Activated naive CD4-positive, alpha-beta T cell treated with anti-CD3 and anti-CD28 coated beads for 36 hours (primary cell): ENCODE measurements at regions not wholly inside any gene's neighbourhood (a gene's known extent, or its start where the extent isn't known, plus 50 kb on each side); places are given as distances from the start of the nearest gene placed in this dataset.
A peak's percentile ranks its signal among the peaks of the same experiment; 100 is the strongest.
"Not testable (repeated sequence)": the region's sequence is repeated elsewhere in the genome, so short reads cannot be mapped to it uniquely, and the experiment has no call there.

ENCODE experiments used
- CTCF ChIA-PET: fragments of 350-600 bp; sonication (Branson Sonifier 250); formaldehyde crosslinking; loops from one replicate; lab custom pipeline; 2021; ENCODE audit warnings: antibody characterized with exemption; lab: Charles Lee
- DNase-seq: peaks from one replicate; pipeline ENCODE4 v3.0.0-alpha.2; 2020
- H3K27ac Mint-ChIP-seq: one replicate; pipeline ENCODE4 v1.8.0; 2021; ENCODE audit warnings: mild to moderate bottlenecking, mixed read lengths
- H3K27me3 Mint-ChIP-seq: one replicate; pipeline ENCODE4 v1.8.0; 2021; ENCODE audit warnings: low read depth, mixed read lengths
- H3K36me3 Mint-ChIP-seq: one replicate; pipeline ENCODE4 v1.8.0; 2021; ENCODE audit warnings: low read depth, mixed read lengths
- H3K4me1 Mint-ChIP-seq: one replicate; pipeline ENCODE4 v1.8.0; 2021; ENCODE audit warnings: low read depth, mixed read lengths
- H3K4me3 Mint-ChIP-seq: one replicate; pipeline ENCODE4 v1.8.0; 2021; ENCODE audit warnings: mild to moderate bottlenecking, moderate library complexity, mixed read lengths
- H3K9me3 Mint-ChIP-seq: one replicate; pipeline ENCODE4 v1.8.0; 2021; ENCODE audit warnings: mixed read lengths
- intact Hi-C: fragments of 100-400 bp; cut with micrococcal nuclease; formaldehyde crosslinking; loops from one replicate; pipeline ENCODE4 v1.15.1; 2023

- no peaks in the 10 kb centered on the region for H3K9me3 Mint-ChIP-seq
- no peaks in the 10 kb centered on the region for H3K27me3 Mint-ChIP-seq
- CTCF ChIA-PET = interaction anchor here (1.4 kb wide), 1 partner anchor 309 kb away, joined by 4 read pairs; no protein-coding TSS in a partner anchor
- no peak for DNase-seq
- H3K4me1 Mint-ChIP-seq = peaks cover 2% of the 10 kb centered on the region
- no peak overlapping the region for H3K27ac Mint-ChIP-seq
- H3K4me3 Mint-ChIP-seq = no peak overlapping the region
- intact Hi-C loops = no loop called here
- no peaks in the 10 kb centered on the region for H3K36me3 Mint-ChIP-seq
Observed at GRCh38 chr3:13144163-13145023, 71.2 kb upstream of the IQSEC1 start.

- CTCF ChIA-PET = no interaction called here
- Mint-ChIP-seq H3K36me3 (no peaks in the 10 kb centered on the region), H3K4me3 (no peak overlapping the region), H3K27me3 (no peaks in the 10 kb centered on the region), H3K4me1 (no peaks in the 10 kb centered on the region), H3K9me3 (no peaks in the 10 kb centered on the region), H3K27ac (no peak overlapping the region)
- intact Hi-C loops = no loop called here
- DNase-seq = no peak
Observed at GRCh38 chr3:13143381-13144004, 70.3 kb upstream of the IQSEC1 start.

DNA sequence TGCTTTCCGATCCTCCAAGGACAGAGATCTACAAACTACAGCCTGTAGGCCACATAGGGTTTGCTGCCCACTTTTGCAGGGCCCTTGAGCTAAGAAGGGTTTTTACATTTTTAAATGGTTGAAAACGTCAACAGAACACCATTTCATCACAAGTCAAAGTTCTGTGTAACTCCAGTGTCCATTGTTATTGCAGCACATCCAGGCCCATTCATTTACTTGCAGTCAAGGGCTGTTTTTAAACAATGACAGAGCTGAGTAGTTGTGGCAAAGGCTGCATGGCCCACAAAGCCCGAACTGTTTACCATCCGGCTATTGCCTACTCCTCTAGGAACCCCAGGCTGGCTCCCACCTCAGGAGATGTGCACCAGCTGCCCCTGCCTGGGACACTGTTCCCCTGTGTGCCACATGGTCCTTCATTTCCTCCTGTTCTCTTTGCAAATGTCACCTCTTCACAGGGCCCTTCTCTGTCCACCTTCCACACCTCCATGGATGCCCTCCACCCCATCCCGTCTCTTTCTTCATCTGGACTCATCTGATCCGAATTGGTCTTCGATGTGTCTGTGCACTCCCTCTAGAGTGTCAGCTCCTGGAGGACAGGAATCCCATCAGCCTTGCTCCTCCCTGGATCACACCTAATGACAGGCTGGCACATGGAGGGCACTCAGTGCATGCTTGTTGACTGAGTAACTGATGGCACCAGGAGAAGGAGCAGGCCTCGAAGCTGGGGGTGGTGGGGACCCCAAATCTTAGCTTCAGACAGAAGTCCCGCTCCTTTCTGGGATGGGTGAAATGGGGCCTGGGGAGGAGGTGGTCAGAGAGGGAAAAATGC is 69.5 kb upstream of the IQSEC1 start:
- no peak overlapping the region for H3K4me3 Mint-ChIP-seq
- H3K9me3 Mint-ChIP-seq = no peaks in the 10 kb centered on the region
- CTCF ChIA-PET = interaction anchor here (0.8 to 1.1 kb wide), 2 partner anchors 50 to 99 kb away, joined by 3 read pairs; no protein-coding TSS in a partner anchor
- H3K27ac Mint-ChIP-seq = no peak overlapping the region
- H3K4me1 Mint-ChIP-seq = no peaks in the 10 kb centered on the region
- intact Hi-C loops = no loop called here
- H3K36me3 Mint-ChIP-seq = no peaks in the 10 kb centered on the region
- no peaks in the 10 kb centered on the region for H3K27me3 Mint-ChIP-seq
- DNase-seq = no peak

DNA sequence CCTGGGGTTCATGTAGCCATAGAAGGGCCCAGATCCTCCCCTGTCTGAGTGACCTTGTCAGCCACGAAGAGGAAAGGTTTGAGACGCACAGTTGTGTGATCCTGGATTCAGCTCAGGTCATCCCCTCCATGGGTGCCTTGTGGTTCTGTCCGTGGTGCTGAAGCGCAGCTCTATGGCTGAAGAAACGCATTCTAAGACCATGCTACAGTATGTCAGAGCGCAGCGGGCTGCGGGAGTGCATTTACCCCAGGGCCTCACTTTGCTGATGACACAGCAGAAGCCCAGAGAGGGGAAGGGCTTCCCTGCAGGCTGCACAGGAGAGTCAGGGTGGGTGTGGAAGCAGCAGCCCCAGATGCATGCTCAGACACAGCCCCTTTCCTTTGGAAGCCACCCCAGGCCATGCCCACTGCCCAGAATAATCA is 68.8 kb upstream of the IQSEC1 start:
- intact Hi-C loops = no loop called here

GRCh38 chr3:13141183-13141582 is 68.0 kb upstream of the IQSEC1 start:
- no peak for DNase-seq
- Mint-ChIP-seq H3K27me3 (no peaks in the 10 kb centered on the region), H3K4me3 (no peak overlapping the region), H3K9me3 (no peaks in the 10 kb centered on the region), H3K4me1 (no peaks in the 10 kb centered on the region), H3K36me3 (no peaks in the 10 kb centered on the region), H3K27ac (no peak overlapping the region)
- CTCF ChIA-PET = interaction anchor here (1.1 kb wide), 1 partner anchor 49 kb away, joined by 3 read pairs; no protein-coding TSS in a partner anchor
- intact Hi-C loops = no loop called here

More for the DNA sequence above, 68.8 kb upstream of the IQSEC1 start:
- Mint-ChIP-seq H3K4me3 (no peak overlapping the region), H3K36me3 (no peaks in the 10 kb centered on the region), H3K27me3 (no peaks in the 10 kb centered on the region), H3K27ac (no peak overlapping the region), H3K9me3 (no peaks in the 10 kb centered on the region), H3K4me1 (no peaks in the 10 kb centered on the region)
- CTCF ChIA-PET = interaction anchor here (0.8 to 1.1 kb wide), 2 partner anchors 50 to 100 kb away, joined by 3 read pairs; no protein-coding TSS in a partner anchor
- DNase-seq = peak; percentile 58

DNA sequence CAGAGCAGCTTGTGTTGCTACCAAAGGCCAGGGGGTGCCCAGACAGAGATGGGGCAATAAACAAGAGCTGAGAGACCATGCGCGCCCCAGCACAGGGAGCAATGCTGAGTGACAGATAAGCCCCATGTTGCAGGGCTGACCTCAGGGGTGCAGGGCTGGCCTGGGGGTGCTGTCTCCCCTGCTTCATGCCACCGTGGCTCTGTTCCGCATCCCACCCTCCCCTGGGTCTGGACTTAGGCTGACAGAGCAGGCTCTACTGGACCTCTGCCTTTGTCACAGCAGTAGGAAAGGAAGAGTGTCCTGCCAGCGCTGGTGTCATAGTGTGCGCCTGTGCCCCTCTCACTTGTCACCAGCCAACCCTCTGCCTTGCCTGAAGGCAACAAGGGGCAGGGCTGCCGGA is 67.4 kb upstream of the IQSEC1 start:
- no peaks in the 10 kb centered on the region for H3K27me3 Mint-ChIP-seq
- intact Hi-C loops = no loop called here
- H3K9me3 Mint-ChIP-seq = no peaks in the 10 kb centered on the region
- H3K4me3 Mint-ChIP-seq = no peak overlapping the region
- no peaks in the 10 kb centered on the region for H3K36me3 Mint-ChIP-seq
- no peak overlapping the region for H3K27ac Mint-ChIP-seq
- H3K4me1 Mint-ChIP-seq = no peaks in the 10 kb centered on the region
- CTCF ChIA-PET = interaction anchor here (1.2 kb wide), 1 partner anchor 48 kb away, joined by 4 read pairs; no protein-coding TSS in a partner anchor
- DNase-seq = no peak

- DNase-seq = no peak
- no peaks in the 10 kb centered on the region for H3K36me3 Mint-ChIP-seq
- no peaks in the 10 kb centered on the region for H3K9me3 Mint-ChIP-seq
- CTCF ChIA-PET = interaction anchor here (0.6 to 1.2 kb wide), 2 partner anchors 47 to 343 kb away, joined by 3 to 4 read pairs; no protein-coding TSS in a partner anchor
- intact Hi-C loops = no loop called here
- H3K4me3 Mint-ChIP-seq = no peak overlapping the region
- H3K27me3 Mint-ChIP-seq = no peaks in the 10 kb centered on the region
- H3K4me1 Mint-ChIP-seq = no peaks in the 10 kb centered on the region
- no peak overlapping the region for H3K27ac Mint-ChIP-seq
Observed at GRCh38 chr3:13139471-13140065, 66.3 kb upstream of the IQSEC1 start.

DNA sequence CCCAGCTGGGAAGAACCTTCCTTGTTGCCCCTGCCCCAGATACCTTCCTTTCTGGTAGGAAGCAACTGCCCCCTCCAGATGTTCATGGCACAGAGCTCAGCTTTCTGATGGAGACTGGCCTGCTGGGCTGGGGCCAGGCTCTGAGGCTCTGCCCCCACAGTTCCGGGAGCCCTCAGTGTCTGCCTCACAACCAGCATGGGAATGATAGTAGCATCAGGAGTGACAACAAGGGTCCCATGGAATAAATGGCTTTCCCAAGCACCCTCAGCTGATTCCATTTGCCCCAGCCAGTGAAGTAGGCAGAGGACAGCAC is 65.6 kb upstream of the IQSEC1 start:
- Mint-ChIP-seq H3K9me3 (no peaks in the 10 kb centered on the region), H3K27me3 (no peaks in the 10 kb centered on the region), H3K36me3 (no peaks in the 10 kb centered on the region), H3K4me1 (no peaks in the 10 kb centered on the region), H3K27ac (no peak overlapping the region), H3K4me3 (no peak overlapping the region)
- intact Hi-C loops = no loop called here
- CTCF ChIA-PET = no interaction called here
- DNase-seq = no peak

DNA sequence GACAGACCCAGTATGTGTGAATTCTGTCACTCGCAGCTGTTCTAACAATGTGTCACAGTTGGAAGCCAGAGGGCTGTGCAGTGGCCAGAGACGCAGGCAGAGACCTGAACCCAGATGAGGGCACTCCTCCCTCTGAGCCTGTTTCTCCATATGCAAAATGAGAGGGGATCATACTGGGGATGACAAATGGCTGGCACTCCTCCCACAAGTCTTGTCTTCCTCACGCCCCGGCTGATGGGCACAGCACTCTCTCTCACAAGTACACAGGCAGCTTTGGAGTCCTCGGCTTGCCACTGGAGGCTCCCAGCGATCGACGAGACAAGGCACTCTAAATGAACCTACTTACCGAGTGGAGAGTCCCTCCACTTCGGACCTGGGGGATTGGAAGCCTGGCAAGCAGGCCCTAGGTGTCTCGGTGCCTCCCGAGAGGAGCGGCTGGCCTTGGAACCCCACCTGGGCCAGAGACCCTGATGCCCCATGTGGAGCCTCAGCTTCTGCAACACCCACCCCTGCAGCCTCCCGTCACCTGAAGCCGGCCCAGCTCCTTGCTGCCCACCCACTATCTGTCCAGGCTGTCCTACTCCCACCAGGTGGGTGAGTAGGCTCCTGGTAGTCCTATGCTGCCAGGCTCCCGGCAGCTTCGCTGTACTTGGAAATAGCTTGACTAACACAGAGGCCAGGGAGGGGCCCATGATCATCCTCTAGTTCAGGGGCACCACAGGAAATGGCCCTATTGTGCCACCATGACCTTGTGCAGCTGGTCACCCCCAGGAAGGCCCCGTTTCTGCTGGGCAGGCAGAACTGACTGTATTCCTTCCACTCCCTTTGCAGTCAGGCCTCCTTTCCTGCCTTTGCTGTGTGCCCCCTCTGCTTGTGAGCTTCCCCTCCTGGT is 65.0 kb upstream of the IQSEC1 start:
- intact Hi-C loops = no loop called here
- no peak overlapping the region for H3K27ac Mint-ChIP-seq

DNA sequence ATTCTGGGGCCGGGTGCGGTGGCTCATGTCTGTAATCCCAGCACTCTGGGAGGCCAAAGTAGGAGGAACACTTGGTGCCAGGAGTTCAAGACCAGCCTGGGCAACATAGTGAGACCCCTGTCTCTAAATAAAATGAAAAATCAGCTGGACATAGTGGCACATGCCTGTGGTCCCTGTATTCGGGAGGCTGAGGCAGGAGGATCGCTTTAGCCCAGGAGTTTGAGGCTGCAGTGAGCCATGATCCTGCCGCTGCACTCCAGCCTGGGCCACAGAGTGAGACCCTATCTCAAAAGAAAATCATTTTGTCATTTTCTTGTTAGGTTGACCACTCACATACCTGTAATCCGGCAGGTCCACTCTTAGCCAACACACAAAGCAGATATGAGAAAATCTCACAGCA is 63.6 kb upstream of the IQSEC1 start:
- DNase-seq, H3K4me1 Mint-ChIP-seq, H3K27ac Mint-ChIP-seq, intact Hi-C loops, H3K27me3 Mint-ChIP-seq, H3K9me3 Mint-ChIP-seq, CTCF ChIA-PET, H3K4me3 Mint-ChIP-seq, H3K36me3 Mint-ChIP-seq: not testable (repeated sequence)

More for the DNA sequence above, 65.0 kb upstream of the IQSEC1 start:
- CTCF ChIA-PET = no interaction called here
- Mint-ChIP-seq H3K4me1 (no peaks in the 10 kb centered on the region), H3K9me3 (no peaks in the 10 kb centered on the region), H3K36me3 (no peaks in the 10 kb centered on the region), H3K27me3 (no peaks in the 10 kb centered on the region), H3K4me3 (no peak overlapping the region)
- no peak for DNase-seq

- Mint-ChIP-seq H3K36me3 (no peaks in the 10 kb centered on the region), H3K9me3 (no peaks in the 10 kb centered on the region), H3K27me3 (no peaks in the 10 kb centered on the region), H3K4me1 (no peaks in the 10 kb centered on the region), H3K4me3 (no peak overlapping the region), H3K27ac (no peak overlapping the region)
- CTCF ChIA-PET = no interaction called here
- intact Hi-C loops = no loop called here
- no peak for DNase-seq
Observed at GRCh38 chr3:13136426-13136825, 63.2 kb upstream of the IQSEC1 start.
